COLO829 (cell line): ENCODE measurements at regions not wholly inside any gene's neighbourhood (a gene's known extent, or its start where the extent isn't known, plus 50 kb on each side); places are given as distances from the start of the nearest gene placed in this dataset.
"Not testable (repeated sequence)": the region's sequence is repeated elsewhere in the genome, so short reads cannot be mapped to it uniquely, and the experiment has no call there.

ENCODE experiments used
- DNase-seq: peaks from one replicate; pipeline ENCODE4 v3.0.0; 2012; ENCODE audit warnings: low spot score

DNA sequence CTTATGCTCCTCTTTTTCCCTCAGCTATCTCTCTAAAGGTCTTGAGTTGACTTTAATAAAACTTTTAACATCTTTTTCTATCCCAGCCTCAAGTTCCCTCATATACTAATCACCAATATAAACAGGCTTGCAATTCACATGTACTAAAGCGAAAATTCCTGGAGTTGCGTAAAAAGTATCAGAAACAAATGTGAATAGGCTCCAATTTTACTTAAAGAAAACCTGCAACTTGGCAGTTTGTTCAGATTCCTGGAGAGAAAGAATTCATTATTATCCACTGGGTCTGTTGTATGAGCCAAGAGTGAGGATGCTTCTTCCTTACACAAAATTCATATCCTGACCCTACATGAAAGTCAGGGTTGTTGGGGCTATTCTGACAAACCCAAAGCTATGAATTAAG is 384.2 kb downstream of the DTWD2 start:
- DNase-seq: no peak

DNA sequence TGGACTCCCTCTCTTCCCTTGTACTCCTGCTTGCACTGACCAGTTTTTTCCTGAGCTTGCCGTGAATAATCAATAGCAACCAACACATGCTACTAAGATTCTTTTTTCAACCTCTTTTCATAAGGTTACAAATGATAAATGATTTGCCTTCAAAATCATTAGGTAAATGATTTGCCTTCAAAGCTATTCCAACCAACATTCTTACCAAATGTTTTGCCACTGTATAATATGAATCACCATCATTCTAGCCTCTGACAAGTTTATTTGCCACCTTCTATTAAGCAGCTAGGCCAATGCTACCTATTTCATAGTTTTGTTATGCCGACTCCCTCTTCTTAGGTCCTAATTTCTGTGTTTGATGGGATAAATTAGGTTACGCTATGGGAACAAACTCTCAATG is 385.1 kb downstream of the DTWD2 start:
- DNase-seq: no peak

GRCh38 chr5:118598311-118598710 is 390.0 kb downstream of the DTWD2 start:
- no peak for DNase-seq

- no peak for DNase-seq
These were observed 390.8 kb downstream of the DTWD2 start for GRCh38 chr5:118597543-118597942.

- DNase-seq: peak; percentile 68
These were observed 392.1 kb downstream of the DTWD2 start for GRCh38 chr5:118596255-118596654.

DNA sequence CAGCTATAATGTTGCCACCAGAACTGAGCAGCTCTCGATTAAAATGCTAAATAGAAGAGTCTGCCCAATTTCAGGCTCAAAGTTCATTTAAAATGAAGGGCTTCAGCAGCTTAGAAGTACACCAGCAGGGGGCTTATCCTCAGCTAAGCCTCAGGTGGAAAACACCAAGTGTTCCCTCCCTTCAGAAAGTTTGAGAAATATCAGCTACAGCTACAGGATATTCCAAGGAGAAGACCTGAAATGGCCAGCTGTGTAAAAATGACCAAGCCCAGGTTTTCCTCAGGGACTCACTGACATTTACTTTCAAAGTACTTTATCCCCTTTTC is 395.4 kb downstream of the DTWD2 start:
- no peak for DNase-seq

GRCh38 chr5:118592229-118593002 is 395.9 kb downstream of the DTWD2 start:
- DNase-seq: no peak

DNA sequence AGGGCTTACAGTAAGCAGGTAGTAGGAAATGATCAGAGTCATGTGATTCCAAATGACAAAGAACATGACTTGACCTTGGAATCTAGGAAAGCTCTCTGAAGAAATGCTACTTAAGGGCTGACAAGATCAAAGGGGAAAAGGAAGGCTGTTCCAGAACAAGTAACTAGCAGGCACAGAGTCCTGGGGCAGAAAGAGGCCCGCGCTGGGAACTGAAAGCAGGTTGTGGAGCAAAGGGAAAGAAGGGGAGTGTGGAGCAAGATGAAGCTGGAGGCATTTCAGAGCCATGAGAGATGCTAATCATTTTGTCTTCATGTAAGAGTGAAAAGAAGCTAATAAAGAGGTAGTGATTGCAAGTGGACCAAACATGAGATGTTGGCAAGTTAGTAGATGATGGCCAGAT is 397.5 kb downstream of the DTWD2 start:
- DNase-seq: no peak

DNA sequence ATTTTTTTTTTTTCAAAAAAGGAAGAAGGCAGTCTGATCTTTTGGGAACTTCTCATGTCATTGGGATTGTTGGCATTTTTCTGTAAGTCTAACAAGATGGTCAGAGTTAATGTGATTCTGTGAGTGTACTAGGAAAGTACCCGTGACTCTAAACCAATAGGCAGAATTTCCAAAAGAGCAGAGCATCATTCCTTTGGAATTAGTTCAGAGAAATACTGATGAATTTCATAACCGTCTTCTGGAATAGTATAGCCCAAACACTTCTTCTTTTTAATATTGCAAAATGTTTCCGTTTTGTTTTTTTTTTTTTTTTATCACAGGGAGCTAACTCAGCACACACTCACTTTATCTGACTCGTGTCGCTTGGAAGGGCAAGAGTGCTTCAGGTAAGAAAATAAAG is 407.4 kb downstream of the DTWD2 start:
- no peak for DNase-seq

GRCh38 chr5:118578093-118578492 is 410.3 kb downstream of the DTWD2 start:
- no peak for DNase-seq

DNA sequence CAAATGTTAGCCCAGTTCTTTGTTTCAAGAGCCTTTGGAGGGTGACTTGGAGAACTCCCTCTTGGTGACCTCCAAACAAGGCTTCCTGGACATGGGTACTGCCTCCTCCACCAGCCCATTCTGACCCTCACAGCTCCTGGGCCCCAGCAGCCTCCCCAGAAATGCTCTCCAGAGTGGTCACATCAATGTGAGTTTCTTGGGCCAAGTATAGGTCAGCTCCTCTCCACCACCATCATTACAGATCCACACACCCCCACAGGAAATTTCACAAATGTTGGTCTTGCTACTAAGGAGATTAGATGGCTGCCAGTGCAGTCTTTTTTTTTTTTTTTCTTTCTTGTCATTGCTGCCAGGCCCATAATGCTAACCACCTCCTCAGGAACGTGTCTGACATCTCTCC is 410.7 kb downstream of the DTWD2 start:
- DNase-seq: no peak

- not testable (repeated sequence) for DNase-seq
These were observed 418.1 kb downstream of the DTWD2 start for GRCh38 chr5:118570276-118570675.

DNA sequence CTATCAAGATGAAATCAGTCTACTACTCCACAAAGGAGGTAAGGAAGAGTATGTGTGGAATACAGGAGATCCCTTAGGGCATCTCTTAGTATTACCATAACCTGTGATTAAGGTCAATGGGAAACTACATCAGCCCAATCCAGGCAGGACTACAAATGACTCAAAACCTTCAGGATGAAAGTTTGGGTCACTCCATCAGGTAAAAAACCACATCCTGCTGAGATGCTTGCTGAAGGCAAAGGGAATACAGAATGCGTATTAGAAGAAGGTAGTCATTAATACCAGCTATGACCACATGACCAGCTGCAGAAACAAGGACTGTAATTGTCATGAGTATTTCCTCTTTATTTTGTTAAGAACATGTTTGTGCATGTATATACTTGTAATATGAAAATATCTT is 418.8 kb downstream of the DTWD2 start:
- DNase-seq: not testable (repeated sequence)

DNA sequence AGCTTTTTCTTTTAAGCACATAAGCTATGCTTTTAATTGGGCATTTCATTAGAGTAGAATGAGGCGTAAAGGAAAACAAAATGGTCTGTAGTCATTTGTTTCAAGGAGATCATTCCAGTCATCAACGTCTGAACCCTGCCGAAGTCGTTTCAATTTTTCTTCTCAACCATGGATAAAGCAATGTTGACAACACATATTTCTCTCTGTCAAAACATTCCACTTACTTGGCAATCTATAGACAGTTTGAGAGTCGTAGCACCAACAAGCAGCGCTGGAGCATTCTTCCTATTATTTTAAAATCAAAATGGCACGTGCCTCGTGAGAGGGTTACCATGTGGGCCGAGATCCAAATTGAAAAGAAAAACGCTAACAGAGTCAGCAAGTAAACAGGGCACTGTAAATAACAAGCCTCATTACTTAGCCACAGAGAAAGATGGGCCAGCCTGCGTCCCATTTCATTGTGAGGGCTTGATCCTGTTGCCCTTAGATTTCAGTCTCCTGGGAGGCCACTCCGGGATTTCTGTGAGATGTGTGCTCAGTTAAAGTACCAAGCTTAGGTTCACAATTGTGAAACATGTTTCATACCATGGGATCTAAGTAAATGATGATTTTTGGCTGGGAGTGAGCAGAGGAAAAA is 422.9 kb downstream of the DTWD2 start:
- no peak for DNase-seq

GRCh38 chr5:118561971-118562370 is 426.4 kb downstream of the DTWD2 start:
- no peak for DNase-seq

- DNase-seq: no peak
These were observed 427.1 kb downstream of the DTWD2 start for GRCh38 chr5:118561235-118561634.

GRCh38 chr5:118558871-118559270 is 429.5 kb downstream of the DTWD2 start:
- DNase-seq: no peak

DNA sequence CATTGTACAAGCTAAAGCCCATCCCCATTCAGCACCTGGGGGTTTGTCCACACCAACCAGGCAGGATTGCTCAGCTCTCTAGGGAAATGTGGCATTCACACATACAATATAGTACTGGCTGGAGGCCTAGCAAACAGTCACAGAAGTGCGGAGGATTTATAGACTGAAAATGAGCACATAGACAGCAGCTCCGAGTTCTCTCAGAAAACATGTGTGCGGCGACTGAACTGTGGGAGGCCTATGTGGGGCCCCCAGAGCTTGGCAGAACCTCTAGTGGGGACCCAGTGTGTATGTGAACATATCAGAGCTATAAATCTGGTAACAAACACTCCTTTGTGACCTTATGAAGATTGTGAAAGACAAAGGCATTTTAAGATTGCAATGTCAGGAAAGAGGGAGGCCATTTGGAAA is 431.1 kb downstream of the DTWD2 start:
- peak; percentile 17 for DNase-seq

DNA sequence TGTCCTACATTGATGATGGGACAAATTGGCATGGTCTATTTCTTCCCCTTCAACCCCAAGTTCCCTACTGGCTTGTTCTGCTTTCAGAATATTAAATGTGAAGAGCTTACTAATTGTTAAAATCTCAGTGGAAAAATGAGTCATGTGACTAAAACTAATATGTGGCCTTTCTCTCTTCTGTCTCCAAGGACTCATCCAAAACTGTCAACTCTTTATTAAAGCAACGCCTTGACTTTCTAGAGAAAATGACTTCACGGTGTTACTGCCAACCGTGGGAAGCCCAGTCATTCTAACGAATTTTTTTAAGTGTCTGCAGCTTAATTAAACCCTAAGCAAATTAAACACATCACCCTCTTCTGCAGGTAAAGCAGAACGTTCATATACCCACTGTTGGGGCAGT is 431.6 kb downstream of the DTWD2 start:
- DNase-seq: no peak

- no peak for DNase-seq
These were observed 432.6 kb downstream of the DTWD2 start for GRCh38 chr5:118555727-118556126.

GRCh38 chr5:118554981-118555380 is 433.4 kb downstream of the DTWD2 start:
- DNase-seq: no peak

- DNase-seq: no peak
These were observed 434.1 kb downstream of the DTWD2 start for GRCh38 chr5:118554241-118554640.

GRCh38 chr5:118553662-118554061 is 434.7 kb downstream of the DTWD2 start:
- DNase-seq: no peak

DNA sequence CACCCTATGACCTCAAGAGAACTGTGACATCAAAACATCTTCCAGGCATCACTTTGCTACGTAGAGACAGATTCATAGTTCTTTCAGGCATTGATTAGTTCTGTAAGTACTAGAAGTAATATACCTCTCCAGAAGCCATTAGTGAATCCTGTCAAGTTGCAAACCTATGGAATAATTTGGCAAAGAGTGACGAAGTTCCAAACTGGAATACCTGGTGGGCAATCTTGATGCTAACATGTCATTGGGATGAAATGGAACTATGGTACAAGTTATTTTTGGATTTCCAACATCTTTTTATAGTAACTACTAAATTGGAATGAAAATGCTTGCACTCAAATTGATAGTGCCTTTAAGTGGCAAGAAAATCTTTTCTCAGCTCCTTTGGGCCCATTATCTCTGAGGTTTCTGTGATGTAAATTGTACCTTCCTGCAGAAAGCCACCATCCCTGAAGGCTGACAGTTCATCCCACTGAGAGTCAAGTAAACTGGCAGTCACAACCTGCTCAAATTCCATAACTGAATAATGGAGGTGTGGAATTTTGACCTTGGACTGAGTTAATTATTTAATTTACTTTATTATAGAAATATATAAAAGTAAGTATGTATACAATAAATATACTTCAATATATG is 435.5 kb downstream of the DTWD2 start:
- DNase-seq: no peak
